Astrocyte of the spinal cord (primary cell): ENCODE measurements at regions not wholly inside any gene's neighbourhood (a gene's known extent, or its start where the extent isn't known, plus 50 kb on each side); places are given as distances from the start of the nearest gene placed in this dataset.

Experiments used
- DNase-seq: peaks from one replicate; pipeline ENCODE4 v3.0.0; 2011; ENCODE audit warnings: low read depth, low spot score
- H3K4me3 ChIP-seq: 2 replicates; pipeline ENCODE4 v1.5.1; 2011; ENCODE audit warnings: low read depth, mild to moderate bottlenecking, low read length, moderate library complexity
- in situ Hi-C: cut with HindIII; loops from 2 replicates; pipeline ENCODE4 v1.10.0; 2017; ENCODE audit warnings: low sequenced_read_pairs
- TF ChIP-seq, protein P1 (sequence below): IDR thresholded peaks from 2 replicates; pipeline ENCODE4 v1.5.1; 2012; ENCODE audit warnings: low read depth, mild to moderate bottlenecking, low read length, inconsistent platforms

DNA sequence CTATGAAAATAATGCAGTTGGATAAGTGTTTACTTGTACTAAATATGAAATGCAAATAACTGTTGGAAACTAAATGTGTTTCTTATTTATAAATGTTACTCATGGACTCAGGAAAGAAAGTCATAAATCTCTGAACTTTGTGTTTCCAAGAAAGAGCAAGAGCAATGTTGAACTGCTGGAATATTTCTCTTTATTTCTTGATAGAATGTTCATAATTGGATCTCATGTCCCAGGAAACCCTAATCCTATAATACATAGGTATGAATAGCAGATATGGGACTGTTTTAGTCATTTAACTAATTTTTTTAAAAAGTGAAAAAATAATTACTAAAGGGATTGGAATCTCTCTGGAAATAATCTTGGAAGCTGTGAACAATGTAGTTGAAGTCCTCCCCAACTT is 245.0 kb upstream of the ACTBL2 start:
- no peak overlapping the region for H3K4me3 ChIP-seq
- TF ChIP-seq, protein P1, sequence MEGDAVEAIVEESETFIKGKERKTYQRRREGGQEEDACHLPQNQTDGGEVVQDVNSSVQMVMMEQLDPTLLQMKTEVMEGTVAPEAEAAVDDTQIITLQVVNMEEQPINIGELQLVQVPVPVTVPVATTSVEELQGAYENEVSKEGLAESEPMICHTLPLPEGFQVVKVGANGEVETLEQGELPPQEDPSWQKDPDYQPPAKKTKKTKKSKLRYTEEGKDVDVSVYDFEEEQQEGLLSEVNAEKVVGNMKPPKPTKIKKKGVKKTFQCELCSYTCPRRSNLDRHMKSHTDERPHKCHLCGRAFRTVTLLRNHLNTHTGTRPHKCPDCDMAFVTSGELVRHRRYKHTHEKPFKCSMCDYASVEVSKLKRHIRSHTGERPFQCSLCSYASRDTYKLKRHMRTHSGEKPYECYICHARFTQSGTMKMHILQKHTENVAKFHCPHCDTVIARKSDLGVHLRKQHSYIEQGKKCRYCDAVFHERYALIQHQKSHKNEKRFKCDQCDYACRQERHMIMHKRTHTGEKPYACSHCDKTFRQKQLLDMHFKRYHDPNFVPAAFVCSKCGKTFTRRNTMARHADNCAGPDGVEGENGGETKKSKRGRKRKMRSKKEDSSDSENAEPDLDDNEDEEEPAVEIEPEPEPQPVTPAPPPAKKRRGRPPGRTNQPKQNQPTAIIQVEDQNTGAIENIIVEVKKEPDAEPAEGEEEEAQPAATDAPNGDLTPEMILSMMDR = no peak
- in situ Hi-C loops = no loop called here
- DNase-seq = no peak

GRCh38 chr5:57725658-57726504 is 243.3 kb upstream of the ACTBL2 start:
- no peak overlapping the region for H3K4me3 ChIP-seq
- TF ChIP-seq, protein P1 = no peak
- in situ Hi-C loops = no loop called here
- no peak for DNase-seq

- DNase-seq = no peak
- no peak overlapping the region for H3K4me3 ChIP-seq
- TF ChIP-seq, protein P1 = no peak
- in situ Hi-C loops = no loop called here
Measured at GRCh38 chr5:57724836-57725235, 242.2 kb upstream of the ACTBL2 start.

DNA sequence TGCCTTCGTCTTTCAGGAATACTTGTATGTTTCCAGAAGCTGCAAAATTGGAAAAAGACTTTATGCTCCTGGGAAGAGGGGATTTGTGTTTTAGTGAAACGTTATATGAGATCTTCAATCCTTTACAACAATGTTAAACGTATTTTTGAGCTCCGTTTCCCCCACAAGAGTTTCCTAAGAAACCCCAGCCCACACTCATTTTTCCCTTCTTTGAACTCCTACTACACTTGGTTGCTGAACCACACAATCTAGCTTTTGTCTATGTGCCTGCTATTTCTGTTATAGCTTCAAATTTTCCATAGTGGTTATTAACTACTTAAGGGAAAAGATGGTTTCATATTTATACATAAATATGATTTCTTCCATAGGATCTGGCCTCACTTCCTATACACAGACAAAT is 238.6 kb upstream of the ACTBL2 start:
- H3K4me3 ChIP-seq = no peak overlapping the region
- no peak for DNase-seq
- in situ Hi-C loops = no loop called here
- TF ChIP-seq, protein P1 = no peak

- DNase-seq = no peak
- in situ Hi-C loops = no loop called here
- TF ChIP-seq, protein P1 = no peak
- no peak overlapping the region for H3K4me3 ChIP-seq
Measured at GRCh38 chr5:57720656-57721055, 238.0 kb upstream of the ACTBL2 start.

- no peak for DNase-seq
- TF ChIP-seq, protein P1 = no peak
- in situ Hi-C loops = no loop called here
- H3K4me3 ChIP-seq = no peak overlapping the region
Measured at GRCh38 chr5:57719216-57719615, 236.6 kb upstream of the ACTBL2 start.

DNA sequence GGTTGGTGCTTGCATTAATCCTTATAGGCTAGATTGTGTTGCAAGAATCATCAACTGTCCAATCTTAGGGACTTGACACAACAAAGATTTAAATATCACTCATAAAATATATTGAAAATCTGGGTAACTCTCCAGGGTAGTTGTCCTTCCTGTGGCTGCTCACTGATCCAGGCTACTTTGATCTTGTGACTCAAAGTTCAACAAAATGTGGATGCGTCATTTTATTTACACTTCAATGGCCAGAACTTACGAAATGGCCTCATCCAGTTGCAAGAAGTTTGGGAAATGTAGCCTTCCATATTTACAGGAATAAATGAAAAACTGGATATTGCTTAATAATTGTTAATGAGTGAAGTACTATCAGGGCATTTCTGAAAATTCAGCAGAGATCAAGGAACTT is 235.5 kb upstream of the ACTBL2 start:
- no peak for DNase-seq
- TF ChIP-seq, protein P1 = no peak
- in situ Hi-C loops = no loop called here
- no peak overlapping the region for H3K4me3 ChIP-seq
